ENCODE measurements at regions not wholly inside any gene's neighbourhood (a gene's known extent, or its start where the extent isn't known, plus 50 kb on each side); places are given as distances from the start of the nearest gene placed in this dataset.

DNA sequence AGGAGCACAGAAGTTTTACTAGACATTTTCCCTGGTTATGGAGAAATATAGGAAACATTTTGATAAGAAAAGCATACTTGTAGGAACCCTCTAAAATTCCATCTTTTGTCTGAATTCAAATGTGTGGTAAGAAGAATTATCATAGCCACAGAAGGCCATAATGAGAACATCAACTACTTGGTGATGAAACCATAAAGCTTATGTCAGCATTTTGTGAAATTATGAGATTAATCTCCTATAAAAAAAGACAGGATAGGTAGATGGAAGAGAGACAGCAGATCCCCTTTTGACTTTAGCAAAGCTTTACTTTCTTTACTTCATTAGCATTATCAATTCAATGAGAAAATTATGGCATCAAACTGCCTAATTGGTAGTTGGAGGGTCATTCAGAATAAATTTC, 697.0 kb downstream of the IGSF11 start:
- Histone ChIP-seq H3K4me1 (no peaks in the 10 kb centered on the region), H3K27me3 (replicated peaks; ENCODE audit: control insufficient read depth, insufficient read depth, low read length) (no peaks in the 10 kb centered on the region), H3K4me3 (ENCODE audit: low read depth, low read length) (no peak overlapping the region), H3K9me3 (no peaks in the 10 kb centered on the region; the same call in 1 of the 2 replicates), H3K36me3 (ENCODE audit: control insufficient read depth, insufficient read depth, low read length) (no peaks in the 10 kb centered on the region)
- H3K27ac Mint-ChIP-seq (ENCODE audit: unreplicated experiment) = no peak overlapping the region
- ChIA-PET POLR2A (no interaction called here), CTCF (no interaction called here)
- no TSS peak for BruUV-seq (replicated peaks)
- intact Hi-C loops (cut with micrococcal nuclease; ENCODE audit: unreplicated experiment) = no loop called here
- TF ChIP-seq, protein P1, sequence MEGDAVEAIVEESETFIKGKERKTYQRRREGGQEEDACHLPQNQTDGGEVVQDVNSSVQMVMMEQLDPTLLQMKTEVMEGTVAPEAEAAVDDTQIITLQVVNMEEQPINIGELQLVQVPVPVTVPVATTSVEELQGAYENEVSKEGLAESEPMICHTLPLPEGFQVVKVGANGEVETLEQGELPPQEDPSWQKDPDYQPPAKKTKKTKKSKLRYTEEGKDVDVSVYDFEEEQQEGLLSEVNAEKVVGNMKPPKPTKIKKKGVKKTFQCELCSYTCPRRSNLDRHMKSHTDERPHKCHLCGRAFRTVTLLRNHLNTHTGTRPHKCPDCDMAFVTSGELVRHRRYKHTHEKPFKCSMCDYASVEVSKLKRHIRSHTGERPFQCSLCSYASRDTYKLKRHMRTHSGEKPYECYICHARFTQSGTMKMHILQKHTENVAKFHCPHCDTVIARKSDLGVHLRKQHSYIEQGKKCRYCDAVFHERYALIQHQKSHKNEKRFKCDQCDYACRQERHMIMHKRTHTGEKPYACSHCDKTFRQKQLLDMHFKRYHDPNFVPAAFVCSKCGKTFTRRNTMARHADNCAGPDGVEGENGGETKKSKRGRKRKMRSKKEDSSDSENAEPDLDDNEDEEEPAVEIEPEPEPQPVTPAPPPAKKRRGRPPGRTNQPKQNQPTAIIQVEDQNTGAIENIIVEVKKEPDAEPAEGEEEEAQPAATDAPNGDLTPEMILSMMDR (IDR thresholded peaks at IDR 0.05; ENCODE audit: insufficient read depth in 1 of 2, low read depth in 1 of 2, low read length in 1 of 2, severe bottlenecking in 1 of 2, unreplicated experiment in 1 of 2) = no peak
- no peaks in the 10 kb centered on the region for H3K4me1 Mint-ChIP-seq (ENCODE audit: low read depth, unreplicated experiment)
- H3K9me3 Mint-ChIP-seq (ENCODE audit: unreplicated experiment) = peaks cover 13% of the 10 kb centered on the region
- DNase-seq = no peak
- H3K4me3 Mint-ChIP-seq (ENCODE audit: unreplicated experiment) = no peak overlapping the region
- H3K36me3 Mint-ChIP-seq (ENCODE audit: insufficient read depth, unreplicated experiment) = no peaks in the 10 kb centered on the region
- H3K27me3 Mint-ChIP-seq (ENCODE audit: insufficient read depth, unreplicated experiment) = no peaks in the 10 kb centered on the region

DNA sequence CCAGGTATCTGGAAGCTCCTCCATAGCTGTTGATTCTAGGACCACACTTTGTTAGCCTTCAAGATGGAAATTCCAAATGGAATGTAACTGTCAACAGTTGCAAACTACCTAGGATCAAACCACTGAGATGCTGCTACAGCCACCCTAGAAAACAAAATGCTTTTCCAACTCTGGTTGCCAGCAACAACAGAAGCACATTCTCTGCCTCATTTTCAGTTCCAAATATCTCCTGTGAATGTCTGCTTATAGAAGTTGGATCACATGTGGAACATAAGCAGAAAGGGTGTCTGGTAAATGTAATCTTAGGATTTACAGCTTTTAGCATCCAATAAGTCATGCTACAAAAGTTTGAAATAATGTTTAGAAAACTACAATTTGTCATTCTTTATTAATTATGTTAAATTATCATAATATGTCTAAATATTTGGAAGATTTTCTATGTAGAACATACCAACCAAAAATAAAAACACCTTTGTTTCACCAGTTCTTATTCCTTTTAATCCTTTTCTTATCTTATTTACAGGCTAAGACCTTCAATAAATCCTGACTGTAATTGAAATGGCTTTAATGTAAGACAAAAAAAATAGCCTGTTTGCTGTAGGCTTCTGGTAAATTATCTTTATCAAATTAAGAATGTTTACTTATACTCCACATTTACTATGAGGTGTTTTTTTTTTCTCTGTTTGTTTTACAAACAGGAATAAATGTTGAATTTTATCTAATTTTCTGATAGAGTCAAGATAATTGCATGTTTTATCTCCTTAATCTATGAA, 687.1 kb downstream of the IGSF11 start:
- no peaks in the 10 kb centered on the region for H3K27me3 ChIP-seq (replicated peaks; ENCODE audit: control insufficient read depth, insufficient read depth, low read length)
- Mint-ChIP-seq H3K27ac (ENCODE audit: unreplicated experiment) (no peak overlapping the region), H3K4me3 (ENCODE audit: unreplicated experiment) (no peak overlapping the region), H3K36me3 (ENCODE audit: insufficient read depth, unreplicated experiment) (no peaks in the 10 kb centered on the region), H3K27me3 (ENCODE audit: insufficient read depth, unreplicated experiment) (no peaks in the 10 kb centered on the region), H3K9me3 (ENCODE audit: unreplicated experiment) (peaks cover 21% of the 10 kb centered on the region), H3K4me1 (ENCODE audit: low read depth, unreplicated experiment) (no peaks in the 10 kb centered on the region)
- no peak for DNase-seq
- no peaks in the 10 kb centered on the region for H3K36me3 ChIP-seq (ENCODE audit: control insufficient read depth, insufficient read depth, low read length)
- H3K4me3 ChIP-seq (ENCODE audit: low read depth, low read length) = no peak overlapping the region
- H3K4me1 ChIP-seq = peaks cover 12% of the 10 kb centered on the region; the same call in 1 of the 2 replicates
- ChIA-PET POLR2A (no interaction called here), CTCF (no interaction called here)
- no TSS peak for BruUV-seq (replicated peaks)
- H3K9me3 ChIP-seq = no peaks in the 10 kb centered on the region
- TF ChIP-seq, protein P1 (IDR thresholded peaks at IDR 0.05; ENCODE audit: insufficient read depth in 1 of 2, low read depth in 1 of 2, low read length in 1 of 2, severe bottlenecking in 1 of 2, unreplicated experiment in 1 of 2) = no peak
- intact Hi-C loops (cut with micrococcal nuclease; ENCODE audit: unreplicated experiment) = no loop called here

DNA sequence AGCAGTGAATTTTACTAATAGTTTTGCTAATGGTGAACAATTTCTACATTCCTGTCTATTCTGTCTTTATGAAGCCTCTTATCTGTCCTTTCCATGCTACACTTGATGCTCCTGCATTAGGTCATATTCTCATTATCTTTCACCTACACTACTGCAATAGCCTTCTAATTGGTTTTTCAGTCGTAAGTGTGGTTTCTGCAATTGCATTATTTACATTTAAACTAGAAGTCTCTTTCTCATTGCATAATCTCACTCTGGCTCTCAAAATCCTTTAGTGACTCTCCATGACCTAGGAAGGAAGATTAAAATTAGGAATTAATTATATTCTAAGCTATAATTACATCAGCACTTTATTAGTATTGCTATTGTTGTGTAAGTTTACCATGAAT, 686.5 kb downstream of the IGSF11 start:
- intact Hi-C loops (cut with micrococcal nuclease; ENCODE audit: unreplicated experiment) = no loop called here
- H3K4me3 ChIP-seq (ENCODE audit: low read depth, low read length) = no peak overlapping the region
- no peaks in the 10 kb centered on the region for H3K36me3 Mint-ChIP-seq (ENCODE audit: insufficient read depth, unreplicated experiment)
- ChIA-PET POLR2A (no interaction called here), CTCF (no interaction called here)
- DNase-seq = no peak
- BruUV-seq (replicated peaks) = no TSS peak
- peaks cover 27% of the 10 kb centered on the region for H3K9me3 Mint-ChIP-seq (ENCODE audit: unreplicated experiment)
- no peak overlapping the region for H3K4me3 Mint-ChIP-seq (ENCODE audit: unreplicated experiment)
- H3K27me3 ChIP-seq (replicated peaks; ENCODE audit: control insufficient read depth, insufficient read depth, low read length) = no peaks in the 10 kb centered on the region
- TF ChIP-seq, protein P1 (IDR thresholded peaks at IDR 0.05; ENCODE audit: insufficient read depth in 1 of 2, low read depth in 1 of 2, low read length in 1 of 2, severe bottlenecking in 1 of 2, unreplicated experiment in 1 of 2) = no peak
- no peaks in the 10 kb centered on the region for H3K4me1 Mint-ChIP-seq (ENCODE audit: low read depth, unreplicated experiment)
- no peaks in the 10 kb centered on the region for H3K36me3 ChIP-seq (ENCODE audit: control insufficient read depth, insufficient read depth, low read length)
- H3K4me1 ChIP-seq = peaks cover 10% of the 10 kb centered on the region; the same call in 1 of the 2 replicates
- H3K9me3 ChIP-seq = no peaks in the 10 kb centered on the region
- no peaks in the 10 kb centered on the region for H3K27me3 Mint-ChIP-seq (ENCODE audit: insufficient read depth, unreplicated experiment)
- H3K27ac Mint-ChIP-seq (ENCODE audit: unreplicated experiment) = no peak overlapping the region
